ENCODE measurements at regions not wholly inside any gene's neighbourhood (a gene's known extent, or its start where the extent isn't known, plus 50 kb on each side); places are given as distances from the start of the nearest gene placed in this dataset.

- no peak for DNase-seq (ENCODE audit: low spot score)
- Histone ChIP-seq H3K27ac (no peak overlapping the region), H3K27me3 (no peaks in the 10 kb centered on the region), H3K36me3 (no peaks in the 10 kb centered on the region), H3K4me1 (no peaks in the 10 kb centered on the region), H3K4me3 (no peak overlapping the region), H3K9me3 (no peaks in the 10 kb centered on the region)
- TF ChIP-seq CTCF (IDR thresholded peaks at IDR 0.05), result no peak
Measured at GRCh38 chr5:13553896-13554295, 390.6 kb downstream of the DNAH5 start.

DNA sequence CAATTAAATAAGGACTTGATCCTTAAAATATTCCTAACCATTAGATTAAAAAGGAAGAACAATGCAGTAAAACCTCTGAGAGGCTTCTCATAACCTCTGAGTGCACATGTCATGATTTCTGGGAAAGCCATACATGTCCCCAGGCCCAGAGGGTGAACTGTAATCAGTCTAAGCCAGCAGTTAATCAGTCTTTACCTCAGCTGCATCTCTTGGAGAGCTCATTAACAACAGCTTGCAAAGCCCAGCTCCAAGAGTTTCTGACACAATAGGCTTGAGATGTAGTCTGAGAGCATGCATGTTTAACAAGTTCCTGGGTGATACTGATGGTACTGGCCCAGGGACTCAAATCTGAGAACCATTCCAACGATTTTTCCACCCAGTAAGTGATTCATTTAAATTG lies 392.1 kb downstream of the DNAH5 start:
- H3K9me3 ChIP-seq, result no peaks in the 10 kb centered on the region
- no peaks in the 10 kb centered on the region for H3K4me1 ChIP-seq
- H3K27me3 ChIP-seq, result no peaks in the 10 kb centered on the region
- H3K4me3 ChIP-seq, result no peak overlapping the region
- no peaks in the 10 kb centered on the region for H3K36me3 ChIP-seq
- DNase-seq (ENCODE audit: low spot score), result no peak
- H3K27ac ChIP-seq, result no peak overlapping the region
- TF ChIP-seq CTCF (IDR thresholded peaks at IDR 0.05), result no peak

DNA sequence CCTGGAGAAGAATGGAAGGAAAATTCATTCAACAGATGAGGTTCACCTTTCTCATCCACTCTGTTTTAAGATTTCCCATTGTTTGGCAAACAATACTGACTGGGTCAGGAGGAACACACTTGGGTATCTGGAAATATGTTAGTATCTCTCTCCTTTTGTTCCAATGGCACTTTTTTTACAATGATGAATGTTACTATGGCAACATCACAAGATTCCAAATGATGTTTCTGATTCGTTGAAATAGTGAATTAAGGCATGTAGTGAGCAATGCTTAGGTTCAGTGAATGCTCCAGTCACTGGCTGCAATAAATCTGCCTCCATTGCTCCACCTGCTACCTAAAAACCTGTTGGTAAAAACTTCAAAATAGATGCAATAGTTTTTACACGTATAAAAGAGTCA lies 392.8 kb downstream of the DNAH5 start:
- no peak for TF ChIP-seq CTCF (IDR thresholded peaks at IDR 0.05)
- DNase-seq (ENCODE audit: low spot score), result no peak

GRCh38 chr5:13540168-13540750 lies 404.2 kb downstream of the DNAH5 start:
- Histone ChIP-seq H3K4me1 (no peaks in the 10 kb centered on the region), H3K4me3 (no peak overlapping the region), H3K36me3 (no peaks in the 10 kb centered on the region), H3K27ac (no peak overlapping the region), H3K9me3 (peaks cover 0 to 3% of the 10 kb centered on the region in 2 donors), H3K27me3 (no peaks in the 10 kb centered on the region)
- DNase-seq (ENCODE audit: low spot score), result no peak
- TF ChIP-seq CTCF (IDR thresholded peaks at IDR 0.05), result no peak

More for the DNA sequence above, 392.8 kb downstream of the DNAH5 start:
- no peak overlapping the region for H3K4me3 ChIP-seq
- H3K4me1 ChIP-seq, result no peaks in the 10 kb centered on the region
- no peaks in the 10 kb centered on the region for H3K36me3 ChIP-seq
- H3K27ac ChIP-seq, result no peak overlapping the region
- H3K9me3 ChIP-seq, result no peaks in the 10 kb centered on the region
- no peaks in the 10 kb centered on the region for H3K27me3 ChIP-seq

GRCh38 chr5:13536933-13537332 lies 407.6 kb downstream of the DNAH5 start:
- no peak for DNase-seq (ENCODE audit: low spot score)
- H3K9me3 ChIP-seq, result no peaks in the 10 kb centered on the region
- H3K27ac ChIP-seq, result no peak overlapping the region
- no peak for TF ChIP-seq CTCF (IDR thresholded peaks at IDR 0.05)
- H3K4me1 ChIP-seq, result no peaks in the 10 kb centered on the region
- H3K36me3 ChIP-seq, result no peaks in the 10 kb centered on the region
- H3K27me3 ChIP-seq, result no peaks in the 10 kb centered on the region
- no peak overlapping the region for H3K4me3 ChIP-seq

- H3K27ac ChIP-seq, result no peak overlapping the region
- TF ChIP-seq CTCF (IDR thresholded peaks at IDR 0.05), result no peak
- H3K4me3 ChIP-seq, result no peak overlapping the region
- H3K4me1 ChIP-seq, result no peaks in the 10 kb centered on the region
- no peaks in the 10 kb centered on the region for H3K27me3 ChIP-seq
- H3K36me3 ChIP-seq, result no peaks in the 10 kb centered on the region
- DNase-seq (ENCODE audit: low spot score), result no peak
- no peaks in the 10 kb centered on the region for H3K9me3 ChIP-seq
Measured at GRCh38 chr5:13533833-13534232, 410.7 kb downstream of the DNAH5 start.
